CD8-positive, alpha-beta memory T cell (primary cell): ENCODE measurements at regions not wholly inside any gene's neighbourhood (a gene's known extent, or its start where the extent isn't known, plus 50 kb on each side); places are given as distances from the start of the nearest gene placed in this dataset.
"Not testable (repeated sequence)": the region's sequence is repeated elsewhere in the genome, so short reads cannot be mapped to it uniquely, and the experiment has no call there.

Experiments
- CTCF ChIA-PET: fragments of 350-600 bp; sonication (Branson Sonifier 250); formaldehyde crosslinking; loops from one replicate; lab custom pipeline; 2021; ENCODE audit warnings: antibody characterized with exemption; lab: Charles Lee
- POLR2A ChIA-PET: fragments of 350-600 bp; sonication (Branson Sonifier 250); formaldehyde crosslinking; loops from one replicate; lab custom pipeline; 2021; ENCODE audit warnings: antibody characterized with exemption; lab: Charles Lee
- DNase-seq, 5 donors: peaks; one replicate each; pipeline versions ENCODE4 v3.0.0 to v3.0.0-alpha.2; 2020 to 2022; ENCODE audit warnings: mixed read lengths in 1 of 5
- H3K27ac ChIP-seq: one replicate; pipeline ENCODE4 v1.7.0; 2013; ENCODE audit warnings: low read depth, mild to moderate bottlenecking, low read length, moderate library complexity
- H3K27me3 ChIP-seq: 2 replicates; pipeline ENCODE4 v1.7.0; 2013; ENCODE audit warnings: low read length, mild to moderate bottlenecking; ENCODE audit not compliant: insufficient read depth, poor library complexity, severe bottlenecking
- H3K36me3 ChIP-seq: 2 replicates; pipeline ENCODE4 v1.7.0; 2013; ENCODE audit warnings: mild to moderate bottlenecking, low read length, moderate library complexity; ENCODE audit not compliant: insufficient read depth
- H3K4me1 ChIP-seq: 2 replicates; pipeline ENCODE4 v1.7.0; 2013; ENCODE audit warnings: mild to moderate bottlenecking, low read length, moderate library complexity; ENCODE audit not compliant: insufficient read depth
- H3K4me3 ChIP-seq: 2 replicates; pipeline ENCODE4 v1.7.0; 2013; ENCODE audit warnings: mild to moderate bottlenecking, low read length
- H3K9me3 ChIP-seq: 2 replicates; pipeline ENCODE4 v1.7.0; 2013; ENCODE audit warnings: mild to moderate bottlenecking, low read length
- H3K27ac Mint-ChIP-seq, 8 donors: one replicate each; pipeline ENCODE4 v1.8.0; 2020 to 2021; ENCODE audit warnings: mixed read lengths in 8 of 8, mild to moderate bottlenecking in 6 of 8, inconsistent platforms in 3 of 8, moderate library complexity in 3 of 8
- H3K27me3 Mint-ChIP-seq, 2 donors: one replicate each; pipeline ENCODE4 v1.8.0; 2020 to 2021; ENCODE audit warnings: mixed read lengths in 2 of 2, mild to moderate bottlenecking in 1 of 2, moderate library complexity in 1 of 2
- H3K36me3 Mint-ChIP-seq, 3 donors: one replicate each; pipeline ENCODE4 v1.8.0; 2020 to 2021; ENCODE audit warnings: mixed read lengths in 3 of 3, inconsistent platforms in 1 of 3, mild to moderate bottlenecking in 1 of 3
- H3K4me1 Mint-ChIP-seq, 3 donors: one replicate each; pipeline ENCODE4 v1.8.0; 2020 to 2021; ENCODE audit warnings: mixed read lengths in 3 of 3, inconsistent platforms in 1 of 3, mild to moderate bottlenecking in 1 of 3
- H3K4me3 Mint-ChIP-seq, 7 donors: one replicate each; pipeline ENCODE4 v1.8.0; 2020 to 2021; ENCODE audit warnings: mixed read lengths in 7 of 7, mild to moderate bottlenecking in 6 of 7, moderate library complexity in 4 of 7, inconsistent platforms in 2 of 7
- H3K9me3 Mint-ChIP-seq, 5 donors: one replicate each; pipeline ENCODE4 v1.8.0; 2020 to 2022; ENCODE audit warnings: mixed read lengths in 5 of 5, mild to moderate bottlenecking in 3 of 5, moderate library complexity in 2 of 5, inconsistent platforms in 1 of 5

GRCh38 chr2:234702731-234703225 is 205.9 kb upstream of the ARL4C start:
- peak overlapping the region in 1 of 8 donors; percentile 59 for H3K27ac Mint-ChIP-seq

DNA sequence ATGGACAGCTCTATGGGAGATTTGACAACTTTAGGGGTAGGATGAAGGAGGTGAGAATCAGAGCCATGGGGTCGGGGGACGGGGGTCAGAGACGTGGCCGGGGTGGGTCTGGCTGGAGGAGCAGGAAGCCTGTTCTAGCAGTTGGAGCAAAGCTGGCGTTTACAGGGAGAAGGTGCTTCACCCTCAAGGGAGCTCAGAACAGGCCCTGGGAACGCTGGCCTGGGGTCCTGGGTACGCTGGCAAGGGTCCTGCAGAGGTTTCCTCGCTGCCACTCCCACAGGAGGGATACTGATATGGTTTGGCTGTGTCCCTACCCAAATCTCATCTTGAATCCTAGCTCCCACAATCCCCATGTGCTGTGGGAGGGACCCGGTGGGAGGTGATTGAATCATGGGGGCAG is 205.0 kb upstream of the ARL4C start:
- no peak overlapping the region for H3K27ac ChIP-seq
- H3K36me3 Mint-ChIP-seq: peaks cover 0 to 5% (median 0%) of the 10 kb centered on the region in 3 donors
- no peaks in the 10 kb centered on the region for H3K9me3 ChIP-seq
- CTCF ChIA-PET: no interaction called here
- H3K9me3 Mint-ChIP-seq: peaks cover 0 to 7% (median 6%) of the 10 kb centered on the region in 5 donors
- no peak overlapping the region for H3K4me3 ChIP-seq
- peak overlapping the region in 1 of 7 donors; percentile 20 for H3K4me3 Mint-ChIP-seq
- no peaks in the 10 kb centered on the region for H3K4me1 ChIP-seq
- H3K4me1 Mint-ChIP-seq: no peaks in the 10 kb centered on the region
- H3K27ac Mint-ChIP-seq: no peak overlapping the region
- POLR2A ChIA-PET: no interaction called here
- no peaks in the 10 kb centered on the region for H3K36me3 ChIP-seq
- no peak for DNase-seq
- no peaks in the 10 kb centered on the region for H3K27me3 ChIP-seq
- H3K27me3 Mint-ChIP-seq: peaks cover 5 to 22% of the 10 kb centered on the region in 2 donors

More at GRCh38 chr2:234702731-234703225, 205.9 kb upstream of the ARL4C start:
- peaks cover 0 to 3% (median 2%) of the 10 kb centered on the region in 5 donors for H3K9me3 Mint-ChIP-seq
- no peaks in the 10 kb centered on the region for H3K27me3 ChIP-seq
- ChIA-PET CTCF (no interaction called here), POLR2A (no interaction called here)
- peaks cover 0 to 2% (median 0%) of the 10 kb centered on the region in 3 donors for H3K36me3 Mint-ChIP-seq
- no peak for DNase-seq
- no peaks in the 10 kb centered on the region for H3K4me1 Mint-ChIP-seq
- no peak overlapping the region for H3K27ac ChIP-seq
- peaks cover 5 to 30% of the 10 kb centered on the region in 2 donors for H3K27me3 Mint-ChIP-seq
- no peaks in the 10 kb centered on the region for H3K4me1 ChIP-seq
- no peak overlapping the region for H3K4me3 ChIP-seq
- H3K9me3 ChIP-seq: no peaks in the 10 kb centered on the region
- H3K36me3 ChIP-seq: no peaks in the 10 kb centered on the region
- H3K4me3 Mint-ChIP-seq: no peak overlapping the region

GRCh38 chr2:234701421-234701820 is 204.5 kb upstream of the ARL4C start:
- no peaks in the 10 kb centered on the region for H3K4me1 Mint-ChIP-seq
- H3K36me3 Mint-ChIP-seq: peaks cover 0 to 5% (median 3%) of the 10 kb centered on the region in 3 donors
- no peak overlapping the region for H3K27ac Mint-ChIP-seq
- H3K9me3 Mint-ChIP-seq: peaks cover 0 to 9% (median 7%) of the 10 kb centered on the region in 5 donors
- ChIA-PET POLR2A (no interaction called here), CTCF (no interaction called here)
- DNase-seq: no peak
- H3K27me3 Mint-ChIP-seq: peaks cover 4 to 25% of the 10 kb centered on the region in 2 donors
- H3K4me3 ChIP-seq: no peak overlapping the region
- H3K36me3 ChIP-seq: no peaks in the 10 kb centered on the region
- no peak overlapping the region for H3K27ac ChIP-seq
- H3K4me1 ChIP-seq: no peaks in the 10 kb centered on the region
- peak overlapping the region in 1 of 7 donors; percentile 20 for H3K4me3 Mint-ChIP-seq
- H3K27me3 ChIP-seq: no peaks in the 10 kb centered on the region
- no peaks in the 10 kb centered on the region for H3K9me3 ChIP-seq

GRCh38 chr2:234699456-234699855 is 202.6 kb upstream of the ARL4C start:
- Histone ChIP-seq H3K4me1 (no peaks in the 10 kb centered on the region), H3K9me3 (no peaks in the 10 kb centered on the region), H3K27me3 (no peaks in the 10 kb centered on the region), H3K36me3 (no peaks in the 10 kb centered on the region), H3K4me3 (no peak overlapping the region), H3K27ac (no peak overlapping the region)
- peaks cover 0 to 5% (median 3%) of the 10 kb centered on the region in 3 donors for H3K36me3 Mint-ChIP-seq
- no peaks in the 10 kb centered on the region for H3K4me1 Mint-ChIP-seq
- peaks cover 7 to 32% of the 10 kb centered on the region in 2 donors for H3K27me3 Mint-ChIP-seq
- no peak for DNase-seq
- H3K27ac Mint-ChIP-seq: no peak overlapping the region
- H3K4me3 Mint-ChIP-seq: no peak overlapping the region
- CTCF ChIA-PET: no interaction called here
- H3K9me3 Mint-ChIP-seq: peaks cover 0 to 14% (median 7%) of the 10 kb centered on the region in 5 donors
- POLR2A ChIA-PET: no interaction called here

DNA sequence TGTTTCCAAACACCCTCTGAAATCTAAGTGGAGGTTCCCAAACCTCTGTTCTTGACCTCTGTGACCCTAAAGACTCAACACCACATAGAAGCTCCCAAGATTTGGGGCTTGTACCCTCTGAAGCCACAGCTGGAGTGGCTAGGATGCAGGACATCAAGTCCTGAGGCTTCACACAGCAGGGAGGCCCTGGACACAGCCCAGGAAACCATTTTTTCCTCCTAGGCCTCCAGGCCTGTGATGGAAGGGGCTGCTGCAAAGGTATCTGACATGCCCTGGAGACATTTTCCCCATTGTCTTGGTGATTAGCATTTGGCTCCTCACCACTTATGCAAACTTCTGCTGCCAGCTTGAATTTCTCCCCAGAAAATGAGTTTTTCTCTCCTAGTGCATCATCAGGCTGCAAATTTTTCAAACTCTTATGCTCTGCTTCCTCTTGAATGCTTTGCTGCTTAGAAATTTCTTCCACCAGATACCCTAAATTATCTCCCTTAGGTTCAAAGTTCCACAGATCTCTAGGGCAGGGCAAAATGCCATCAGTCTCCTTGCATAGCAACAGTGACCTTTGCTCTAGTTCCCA is 200.5 kb upstream of the ARL4C start:
- H3K4me3 Mint-ChIP-seq, H3K27me3 ChIP-seq, H3K4me1 Mint-ChIP-seq, CTCF ChIA-PET, POLR2A ChIA-PET, H3K9me3 ChIP-seq, H3K27ac ChIP-seq, H3K36me3 ChIP-seq, DNase-seq, H3K4me1 ChIP-seq, H3K4me3 ChIP-seq, H3K27ac Mint-ChIP-seq, H3K36me3 Mint-ChIP-seq: not testable (repeated sequence)
- Mint-ChIP-seq H3K27me3 (peaks cover 13 to 42% of the 10 kb centered on the region in 2 donors), H3K9me3 (peaks cover 0 to 14% (median 7%) of the 10 kb centered on the region in 5 donors)

DNA sequence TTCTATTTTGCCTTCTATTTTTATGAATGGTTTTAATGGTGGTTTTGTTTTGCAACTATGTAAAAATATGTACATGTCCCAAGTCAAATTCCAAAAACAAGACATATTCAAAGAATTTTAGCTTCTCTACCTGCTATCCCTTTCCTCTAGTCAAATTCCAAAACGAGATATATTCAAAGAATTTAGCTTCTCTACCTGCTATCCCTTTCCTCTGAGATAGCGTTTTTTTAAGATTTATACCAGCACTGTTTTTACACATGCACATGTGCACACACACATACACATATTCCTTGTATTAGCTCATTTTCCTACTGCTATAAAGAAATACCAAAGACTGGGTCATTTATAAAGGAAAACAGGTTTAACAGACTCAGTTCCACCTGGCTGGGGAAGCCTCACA is 199.1 kb upstream of the ARL4C start:
- no peaks in the 10 kb centered on the region for H3K36me3 ChIP-seq
- H3K4me3 Mint-ChIP-seq: no peak overlapping the region
- H3K4me3 ChIP-seq: no peak overlapping the region
- H3K9me3 Mint-ChIP-seq: peaks cover 0 to 14% (median 7%) of the 10 kb centered on the region in 5 donors
- no peaks in the 10 kb centered on the region for H3K9me3 ChIP-seq
- no peak overlapping the region for H3K27ac Mint-ChIP-seq
- no peaks in the 10 kb centered on the region for H3K4me1 ChIP-seq
- no peaks in the 10 kb centered on the region for H3K27me3 ChIP-seq
- H3K27me3 Mint-ChIP-seq: peaks cover 13 to 49% of the 10 kb centered on the region in 2 donors
- ChIA-PET POLR2A (no interaction called here), CTCF (no interaction called here)
- no peak overlapping the region for H3K27ac ChIP-seq
- no peak for DNase-seq
- peaks cover 0 to 5% (median 3%) of the 10 kb centered on the region in 3 donors for H3K36me3 Mint-ChIP-seq
- H3K4me1 Mint-ChIP-seq: no peaks in the 10 kb centered on the region

GRCh38 chr2:234694244-234695013 is 197.5 kb upstream of the ARL4C start:
- DNase-seq: no peak
- Mint-ChIP-seq H3K36me3 (peaks cover 0 to 5% (median 3%) of the 10 kb centered on the region in 3 donors), H3K27ac (no peak overlapping the region), H3K9me3 (peaks cover 0 to 14% (median 7%) of the 10 kb centered on the region in 5 donors), H3K27me3 (peaks cover 13 to 45% of the 10 kb centered on the region in 2 donors), H3K4me3 (no peak overlapping the region), H3K4me1 (no peaks in the 10 kb centered on the region)
- CTCF ChIA-PET: no interaction called here
- Histone ChIP-seq H3K27me3 (no peaks in the 10 kb centered on the region), H3K4me3 (no peak overlapping the region), H3K36me3 (no peaks in the 10 kb centered on the region), H3K4me1 (no peaks in the 10 kb centered on the region), H3K9me3 (no peaks in the 10 kb centered on the region), H3K27ac (no peak overlapping the region)
- POLR2A ChIA-PET: no interaction called here

DNA sequence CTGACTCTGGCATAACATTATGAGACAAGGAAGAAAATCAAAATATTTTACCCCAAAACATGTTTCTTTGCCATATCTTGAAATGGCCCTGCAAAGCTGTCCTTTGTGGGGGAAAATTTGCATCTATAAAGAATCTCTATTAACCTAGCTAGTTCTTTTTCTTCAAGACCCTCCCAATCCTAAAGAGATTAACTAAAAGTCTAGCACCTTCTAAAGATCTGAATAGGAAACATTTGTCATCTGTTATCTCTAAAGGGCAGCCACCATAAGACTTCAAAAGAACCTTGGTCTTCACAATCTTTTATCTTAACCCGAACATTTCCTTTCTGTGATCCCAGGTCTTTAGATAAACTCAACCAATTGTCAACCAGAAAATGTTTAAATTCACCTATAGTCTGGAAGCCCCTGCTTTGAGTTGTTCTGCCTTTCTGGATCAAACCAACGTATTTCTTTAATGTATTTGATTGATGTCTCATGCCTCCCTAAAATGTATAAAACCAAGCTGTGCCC is 196.9 kb upstream of the ARL4C start:
- H3K4me3 Mint-ChIP-seq: not testable (repeated sequence)
- peaks cover 10 to 44% of the 10 kb centered on the region in 2 donors for H3K27me3 Mint-ChIP-seq

More for the DNA sequence above, 196.9 kb upstream of the ARL4C start:
- H3K4me1 ChIP-seq, POLR2A ChIA-PET, H3K27me3 ChIP-seq, H3K36me3 Mint-ChIP-seq, H3K4me1 Mint-ChIP-seq, H3K27ac Mint-ChIP-seq, DNase-seq, H3K9me3 ChIP-seq, CTCF ChIA-PET, H3K4me3 ChIP-seq, H3K36me3 ChIP-seq, H3K27ac ChIP-seq: not testable (repeated sequence)
- H3K9me3 Mint-ChIP-seq: peaks cover 0 to 14% (median 7%) of the 10 kb centered on the region in 5 donors
